ENCODE measurements at regions not wholly inside any gene's neighbourhood (a gene's known extent, or its start where the extent isn't known, plus 50 kb on each side); places are given as distances from the start of the nearest gene placed in this dataset.

- TF ChIP-seq CTCF (IDR thresholded peaks at IDR 0.05; ENCODE audit: poor library complexity, severe bottlenecking) (no peak), RAD21 (conservative IDR thresholded peaks at IDR 0.05) (no peak), EP300 (conservative IDR thresholded peaks at IDR 0.05; ENCODE audit: poor library complexity, severe bottlenecking) (no peak), TAF1 (IDR thresholded peaks at IDR 0.05; ENCODE audit: low read depth) (no peak), REST (IDR thresholded peaks at IDR 0.05; ENCODE audit: borderline replicate concordance) (no peak), POLR2AphosphoS5 (IDR thresholded peaks at IDR 0.05) (no peak), EZH2 (IDR thresholded peaks at IDR 0.05; ENCODE audit: borderline replicate concordance, insufficient read depth, low read length, poor library complexity, severe bottlenecking) (no peak), MXI1 (conservative IDR thresholded peaks at IDR 0.05; ENCODE audit: poor library complexity, severe bottlenecking) (no peak), SMC3 (conservative IDR thresholded peaks at IDR 0.05; ENCODE audit: poor library complexity) (no peak)
These were observed 114.0 kb upstream of the PRB2 start for GRCh38 chr12:11509326-11509725.
